Spleen (tissue), 7 donors: ENCODE measurements at regions not wholly inside any gene's neighbourhood (a gene's known extent, or its start where the extent isn't known, plus 50 kb on each side); places are given as distances from the start of the nearest gene placed in this dataset.

Experiments
- CTCF ChIP-seq, 11 experiments: fragments of 200-600 bp in 7 of 11; fragments of 450-650 bp in 4 of 11; sonication (generic) in 4 of 11; IDR thresholded peaks in 8 of 11; conservative IDR thresholded peaks in 3 of 11; 1 replicate in 7 of 11; 2 replicates in 4 of 11; pipeline versions ENCODE4 v1.4.0 to v1.8.0; 2016 to 2021; ENCODE audit warnings: antibody characterized with exemption in 11 of 11, inconsistent platforms in 4 of 11, mild to moderate bottlenecking in 1 of 11
- POLR2A ChIP-seq, 3 donors: fragments of 450-650 bp; IDR thresholded peaks; one replicate each; pipeline ENCODE4 v1.5.1; 2017; ENCODE audit warnings: antibody characterized with exemption in 3 of 3, mild to moderate bottlenecking in 1 of 3
- donor health status: DM: no; HTN: no; CAD: no; lungs with moderate emphysema.
- donor health status: DM: no; HTN: no; CAD: no.
- donor health status: DM: no; HTN: no; CAD: no.

GRCh38 chr6:14849185-14849584 is 396.7 kb upstream of the JARID2 start:
- TF ChIP-seq CTCF (IDR thresholded peaks at IDR 0.05 in 8 of 11, conservative IDR thresholded peaks at IDR 0.05 in 3 of 11) (no peak), POLR2A (IDR thresholded peaks at IDR 0.05) (no peak)
